Loucy (cell line): ENCODE measurements at regions not wholly inside any gene's neighbourhood (a gene's known extent, or its start where the extent isn't known, plus 50 kb on each side); places are given as distances from the start of the nearest gene placed in this dataset.

Experiments used
- EZH2phosphoT487 ChIP-seq: fragments of 200-600 bp; IDR thresholded peaks from 2 replicates; pipeline ENCODE4 v1.6.1; 2018; ENCODE audit warnings: antibody characterized with exemption, mild to moderate bottlenecking, moderate library complexity, borderline replicate concordance
- TF ChIP-seq, protein P1 (sequence below): fragments of 200-600 bp; sonication (generic); conservative IDR thresholded peaks from 2 replicates; pipeline ENCODE4 v1.5.1; 2014; ENCODE audit warnings: mild to moderate bottlenecking, antibody characterized with exemption, low read length

- TF ChIP-seq, protein P1, sequence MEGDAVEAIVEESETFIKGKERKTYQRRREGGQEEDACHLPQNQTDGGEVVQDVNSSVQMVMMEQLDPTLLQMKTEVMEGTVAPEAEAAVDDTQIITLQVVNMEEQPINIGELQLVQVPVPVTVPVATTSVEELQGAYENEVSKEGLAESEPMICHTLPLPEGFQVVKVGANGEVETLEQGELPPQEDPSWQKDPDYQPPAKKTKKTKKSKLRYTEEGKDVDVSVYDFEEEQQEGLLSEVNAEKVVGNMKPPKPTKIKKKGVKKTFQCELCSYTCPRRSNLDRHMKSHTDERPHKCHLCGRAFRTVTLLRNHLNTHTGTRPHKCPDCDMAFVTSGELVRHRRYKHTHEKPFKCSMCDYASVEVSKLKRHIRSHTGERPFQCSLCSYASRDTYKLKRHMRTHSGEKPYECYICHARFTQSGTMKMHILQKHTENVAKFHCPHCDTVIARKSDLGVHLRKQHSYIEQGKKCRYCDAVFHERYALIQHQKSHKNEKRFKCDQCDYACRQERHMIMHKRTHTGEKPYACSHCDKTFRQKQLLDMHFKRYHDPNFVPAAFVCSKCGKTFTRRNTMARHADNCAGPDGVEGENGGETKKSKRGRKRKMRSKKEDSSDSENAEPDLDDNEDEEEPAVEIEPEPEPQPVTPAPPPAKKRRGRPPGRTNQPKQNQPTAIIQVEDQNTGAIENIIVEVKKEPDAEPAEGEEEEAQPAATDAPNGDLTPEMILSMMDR = no peak
- TF ChIP-seq EZH2phosphoT487 = no peak
Measured at GRCh38 chr14:53883739-53884138, 72.9 kb downstream of the BMP4 start.
